Panc1 (cell line): ENCODE measurements at regions not wholly inside any gene's neighbourhood (a gene's known extent, or its start where the extent isn't known, plus 50 kb on each side); places are given as distances from the start of the nearest gene placed in this dataset. TPM values are rescaled to one million over a fixed set of nuclear protein-coding genes. Genes with fewer than 3 reads are reported as not detected.

ENCODE experiments used
- ATAC-seq: fragments of 200-7000 bp; cut with Tn5 transposase; 2 replicates; pipeline ENCODE4 v1.9.1; 2020; ENCODE audit warnings: mild to moderate bottlenecking, moderate library complexity
- BruUV-seq: library from RNA; stranded (reverse); fragments of 400-500 nt; replicated peaks from 2 replicates; lab custom pipeline; 2021; lab: Mats Ljungman, UMichigan
- CTCF ChIA-PET: fragments of 300-600 bp; sonication (Branson Sonifier 250); formaldehyde crosslinking; loops from one replicate; lab custom pipeline; 2022; ENCODE audit warnings: antibody characterized with exemption; lab: Charles Lee
- POLR2A ChIA-PET: fragments of 300-600 bp; sonication (Branson Sonifier 250); formaldehyde crosslinking; loops from one replicate; lab custom pipeline; 2022; ENCODE audit warnings: antibody characterized with exemption; lab: Charles Lee
- DNase-seq: peaks from one replicate; pipeline ENCODE4 v3.0.0-alpha.2; 2010; ENCODE audit warnings: low read depth, low spot score
- H3K27ac ChIP-seq: 2 replicates; pipeline ENCODE4 v1.5.1; 2011; ENCODE audit warnings: mild to moderate bottlenecking, low read length, inconsistent platforms
- H3K27me3 ChIP-seq: fragments of 200-500 bp; sonication (Bioruptor generic); 2 replicates; pipeline ENCODE4 v1.6.0; 2014; ENCODE audit warnings: low read length, inconsistent platforms; ENCODE audit not compliant: control insufficient read depth, insufficient read depth
- H3K36me3 ChIP-seq: fragments of 200-500 bp; sonication (Bioruptor generic); 2 replicates; pipeline ENCODE4 v1.5.1; 2014; ENCODE audit warnings: inconsistent platforms, mild to moderate bottlenecking, low read length, moderate library complexity; ENCODE audit not compliant: control insufficient read depth, insufficient read depth
- H3K4me1 ChIP-seq: 2 replicates; pipeline ENCODE4 v1.5.1; 2011; ENCODE audit warnings: inconsistent platforms, mild to moderate bottlenecking, low read length, moderate library complexity; ENCODE audit not compliant: control insufficient read depth, insufficient read depth
- H3K4me3 ChIP-seq, 2 experiments: 2 replicates each; pipeline ENCODE4 v1.5.1; 2011 to 2012; ENCODE audit warnings: low read depth in 2 of 2, low read length in 2 of 2, mild to moderate bottlenecking in 2 of 2, inconsistent platforms in 1 of 2, moderate library complexity in 1 of 2
- H3K9me3 ChIP-seq: fragments of 200-500 bp; sonication (Bioruptor generic); 2 replicates; pipeline ENCODE4 v1.5.1; 2014; ENCODE audit warnings: low read depth, mild to moderate bottlenecking, inconsistent platforms, low read length, moderate library complexity; ENCODE audit not compliant: control insufficient read depth, insufficient read depth
- POLR2AphosphoS5 ChIP-seq: IDR thresholded peaks from 2 replicates; pipeline ENCODE4 v1.6.1; 2012; ENCODE audit warnings: mild to moderate bottlenecking, low read depth, low read length, moderate library complexity
- REST ChIP-seq, 2 experiments: IDR thresholded peaks; 2 replicates each; pipeline ENCODE4 v1.6.1; 2011 to 2012; ENCODE audit warnings: low read depth in 2 of 2, control low read depth in 1 of 2, low read length in 1 of 2, mild to moderate bottlenecking in 1 of 2, moderate library complexity in 1 of 2; ENCODE audit not compliant: insufficient read depth in 1 of 2
- SIN3A ChIP-seq: IDR thresholded peaks from 2 replicates; pipeline ENCODE4 v1.6.1; 2012; ENCODE audit warnings: low read depth, mild to moderate bottlenecking, low read length, moderate library complexity, borderline replicate concordance; ENCODE audit not compliant: insufficient read depth
- TCF7L2 ChIP-seq: IDR thresholded peaks from 2 replicates; pipeline ENCODE4 v1.6.1; 2011; ENCODE audit warnings: mild to moderate bottlenecking, low read depth, low read length, inconsistent platforms
- in situ Hi-C: cut with HindIII; loops from 2 replicates; pipeline ENCODE4 v1.10.0; 2016; ENCODE audit warnings: low sequenced_read_pairs, low pct_unique_long_range_greater_than_20kb
- intact Hi-C: fragments of 100-400 bp; cut with micrococcal nuclease; formaldehyde crosslinking; loops from one replicate; pipeline ENCODE4 v1.10.0; 2022; ENCODE audit not compliant: unreplicated experiment
- microRNA-seq: library from miRNA; unstranded; fragments of <30 nt; microRNA quantifications from one replicate; pipeline ENCODE4 v1.1.0, GENCODE V29; 2020; ENCODE audit not compliant: unreplicated experiment
- TF ChIP-seq, protein P1 (sequence below): fragments of 450-650 bp; IDR thresholded peaks from 2 replicates; pipeline ENCODE4 v1.5.1; 2017; ENCODE audit warnings: mild to moderate bottlenecking

- BruUV-seq, result no TSS peak
- POLR2A ChIA-PET, result no interaction called here
- H3K4me3 ChIP-seq, result no peak overlapping the region
- intact Hi-C loops, result no loop called here
- H3K27me3 ChIP-seq, result no peaks in the 10 kb centered on the region
- TF ChIP-seq, protein P1, sequence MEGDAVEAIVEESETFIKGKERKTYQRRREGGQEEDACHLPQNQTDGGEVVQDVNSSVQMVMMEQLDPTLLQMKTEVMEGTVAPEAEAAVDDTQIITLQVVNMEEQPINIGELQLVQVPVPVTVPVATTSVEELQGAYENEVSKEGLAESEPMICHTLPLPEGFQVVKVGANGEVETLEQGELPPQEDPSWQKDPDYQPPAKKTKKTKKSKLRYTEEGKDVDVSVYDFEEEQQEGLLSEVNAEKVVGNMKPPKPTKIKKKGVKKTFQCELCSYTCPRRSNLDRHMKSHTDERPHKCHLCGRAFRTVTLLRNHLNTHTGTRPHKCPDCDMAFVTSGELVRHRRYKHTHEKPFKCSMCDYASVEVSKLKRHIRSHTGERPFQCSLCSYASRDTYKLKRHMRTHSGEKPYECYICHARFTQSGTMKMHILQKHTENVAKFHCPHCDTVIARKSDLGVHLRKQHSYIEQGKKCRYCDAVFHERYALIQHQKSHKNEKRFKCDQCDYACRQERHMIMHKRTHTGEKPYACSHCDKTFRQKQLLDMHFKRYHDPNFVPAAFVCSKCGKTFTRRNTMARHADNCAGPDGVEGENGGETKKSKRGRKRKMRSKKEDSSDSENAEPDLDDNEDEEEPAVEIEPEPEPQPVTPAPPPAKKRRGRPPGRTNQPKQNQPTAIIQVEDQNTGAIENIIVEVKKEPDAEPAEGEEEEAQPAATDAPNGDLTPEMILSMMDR, result no peak
- TF ChIP-seq SIN3A, result no peak
- no peak for TF ChIP-seq POLR2AphosphoS5
- TF ChIP-seq TCF7L2, result no peak
- TF ChIP-seq REST (IDR thresholded peaks at IDR 0.05; ENCODE audit: insufficient read depth in 1 of 2, low read depth in 2 of 2, low read length in 1 of 2), result no peak
- H3K9me3 ChIP-seq, result no peaks in the 10 kb centered on the region
- CTCF ChIA-PET, result no interaction called here
- in situ Hi-C loops, result no loop called here
- H3K4me1 ChIP-seq, result no peaks in the 10 kb centered on the region
- no peak overlapping the region for H3K27ac ChIP-seq
- no peaks in the 10 kb centered on the region for H3K36me3 ChIP-seq
- ATAC-seq, result no peak
- no peak for DNase-seq
These were observed 326.4 kb downstream of the KBTBD8 start for GRCh38 chr3:67324554-67324953.

Small RNA genes lying in the stretch of these regions (microRNA-seq; reads per million reads assigned to microRNA genes)
- not detected for gene MIR4272
